H9 (cell line): ENCODE measurements at regions not wholly inside any gene's neighbourhood (a gene's known extent, or its start where the extent isn't known, plus 50 kb on each side); places are given as distances from the start of the nearest gene placed in this dataset.

Experiments used
- DNase-seq: peaks from one replicate; pipeline ENCODE4 v3.0.0-alpha.2; 2017
- H2AFZ ChIP-seq: one replicate; pipeline ENCODE4 v1.6.1; 2013; ENCODE audit warnings: mild to moderate bottlenecking, low read length, control low read depth, moderate library complexity
- H2AK5ac ChIP-seq: 2 replicates; pipeline ENCODE4 v1.6.1; 2013; ENCODE audit warnings: low read length, control low read depth, mixed read lengths; ENCODE audit not compliant: insufficient read length
- H2BK120ac ChIP-seq: one replicate; pipeline ENCODE4 v1.6.1; 2013; ENCODE audit warnings: low read depth, mild to moderate bottlenecking, low read length, control low read depth, inconsistent platforms; ENCODE audit not compliant: poor library complexity, severe bottlenecking
- H2BK12ac ChIP-seq: 2 replicates; pipeline ENCODE4 v1.6.1; 2013; ENCODE audit warnings: low read length, control low read depth, mixed read lengths, low read depth; ENCODE audit not compliant: insufficient read length
- H2BK15ac ChIP-seq: 2 replicates; pipeline ENCODE4 v1.6.1; 2013; ENCODE audit warnings: low read depth, low read length, control low read depth
- H2BK20ac ChIP-seq: one replicate; pipeline ENCODE4 v1.6.1; 2013; ENCODE audit warnings: low read depth, mild to moderate bottlenecking, low read length, control low read depth, inconsistent platforms; ENCODE audit not compliant: poor library complexity, severe bottlenecking
- H2BK5ac ChIP-seq: 2 replicates; pipeline ENCODE4 v1.6.1; 2013; ENCODE audit warnings: low read length, control low read depth, mixed read lengths; ENCODE audit not compliant: insufficient read length
- H3K14ac ChIP-seq: 2 replicates; pipeline ENCODE4 v1.6.1; 2013; ENCODE audit warnings: low read length, control low read depth; ENCODE audit not compliant: insufficient read depth
- H3K18ac ChIP-seq: 2 replicates; pipeline ENCODE4 v1.6.1; 2013; ENCODE audit warnings: low read depth, mild to moderate bottlenecking, mixed read lengths, low read length, control low read depth; ENCODE audit not compliant: insufficient read length
- H3K23ac ChIP-seq: 2 replicates; pipeline ENCODE4 v1.6.1; 2013; ENCODE audit warnings: low read length, control low read depth, mixed read lengths, low read depth; ENCODE audit not compliant: insufficient read length
- H3K23me2 ChIP-seq: 2 replicates; pipeline ENCODE4 v1.6.1; 2013; ENCODE audit warnings: low read depth, mild to moderate bottlenecking, mixed read lengths, low read length, control low read depth; ENCODE audit not compliant: insufficient read length, poor library complexity, severe bottlenecking
- H3K27ac ChIP-seq: 2 replicates; pipeline ENCODE4 v1.5.1; 2013; ENCODE audit warnings: low read length, control low read depth, mixed read lengths, low read depth; ENCODE audit not compliant: insufficient read length
- H3K27me3 ChIP-seq: 2 replicates; pipeline ENCODE4 v1.6.1; 2013; ENCODE audit warnings: low read length, control low read depth, inconsistent platforms; ENCODE audit not compliant: insufficient read depth
- H3K4ac ChIP-seq: 2 replicates; pipeline ENCODE4 v1.6.1; 2013; ENCODE audit warnings: low read depth, mild to moderate bottlenecking, control low read depth, inconsistent platforms, low read length, moderate library complexity
- H3K4me1 ChIP-seq: 2 replicates; pipeline ENCODE4 v1.6.1; 2013; ENCODE audit warnings: low read length, control low read depth, inconsistent platforms; ENCODE audit not compliant: insufficient read depth
- H3K4me2 ChIP-seq: 2 replicates; pipeline ENCODE4 v1.6.1; 2013; ENCODE audit warnings: low read length, control low read depth, mixed read lengths; ENCODE audit not compliant: insufficient read length, insufficient read depth
- H3K56ac ChIP-seq: 2 replicates; pipeline ENCODE4 v1.6.1; 2013; ENCODE audit warnings: low read depth, mild to moderate bottlenecking, mixed read lengths, low read length, control low read depth; ENCODE audit not compliant: insufficient read length
- H3K79me1 ChIP-seq: 2 replicates; pipeline ENCODE4 v1.6.1; 2013; ENCODE audit warnings: low read depth, mild to moderate bottlenecking, moderate library complexity, low read length, control low read depth, inconsistent platforms; ENCODE audit not compliant: insufficient read depth, poor library complexity, severe bottlenecking
- H3K79me2 ChIP-seq: 2 replicates; pipeline ENCODE4 v1.6.1; 2013; ENCODE audit warnings: low read length, control low read depth, inconsistent platforms; ENCODE audit not compliant: insufficient read depth
- H3K9ac ChIP-seq: 2 replicates; pipeline ENCODE4 v1.6.1; 2013; ENCODE audit warnings: low read length, control low read depth, mixed read lengths; ENCODE audit not compliant: insufficient read length; ENCODE audit errors: extremely low read depth
- H3K9me3 ChIP-seq: one replicate; pipeline ENCODE4 v1.6.1; 2013; ENCODE audit warnings: low read depth, low read length, inconsistent platforms; ENCODE audit not compliant: control insufficient read depth
- H3T11ph ChIP-seq: one replicate; pipeline ENCODE4 v1.6.1; 2013; ENCODE audit warnings: mild to moderate bottlenecking, low read length, control low read depth, inconsistent platforms
- H4K20me1 ChIP-seq: one replicate; pipeline ENCODE4 v1.6.1; 2013; ENCODE audit not compliant: control insufficient read depth, insufficient read length, insufficient read depth
- H4K5ac ChIP-seq: 2 replicates; pipeline ENCODE4 v1.6.1; 2013; ENCODE audit warnings: low read depth, mild to moderate bottlenecking, mixed read lengths, low read length, control low read depth; ENCODE audit not compliant: insufficient read length
- H4K8ac ChIP-seq: replicated peaks from 2 replicates; pipeline ENCODE4 v1.6.1; 2013; ENCODE audit warnings: low read length, control low read depth, mixed read lengths, low read depth; ENCODE audit not compliant: insufficient read length
- H4K91ac ChIP-seq: 2 replicates; pipeline ENCODE4 v1.6.1; 2013; ENCODE audit warnings: low read depth, mild to moderate bottlenecking, moderate library complexity, mixed read lengths, low read length, control low read depth; ENCODE audit not compliant: insufficient read length
- H3K27ac Mint-ChIP-seq, 3 experiments: 2 replicates in 2 of 3; 3 replicates in 1 of 3; pipeline ENCODE4 v1.8.0; 2020 to 2021; ENCODE audit warnings: mixed read lengths in 3 of 3, mild to moderate bottlenecking in 1 of 3, moderate library complexity in 1 of 3
- H3K27me3 Mint-ChIP-seq: 2 replicates; pipeline ENCODE4 v1.8.0; 2021; ENCODE audit warnings: low read depth, mild to moderate bottlenecking, moderate library complexity, mixed read lengths
- H3K36me3 Mint-ChIP-seq, 3 experiments: 2 replicates in 2 of 3; 3 replicates in 1 of 3; pipeline ENCODE4 v1.8.0; 2020 to 2021; ENCODE audit warnings: low read depth in 3 of 3, mixed read lengths in 3 of 3; ENCODE audit not compliant: insufficient read depth in 1 of 3
- H3K4me1 Mint-ChIP-seq, 2 experiments: 2 replicates each; pipeline ENCODE4 v1.8.0; 2020; ENCODE audit warnings: mixed read lengths in 2 of 2
- H3K4me3 Mint-ChIP-seq, 2 experiments: 2 replicates in 1 of 2; 3 replicates in 1 of 2; pipeline ENCODE4 v1.8.0; 2020 to 2021; ENCODE audit warnings: mild to moderate bottlenecking in 2 of 2, mixed read lengths in 2 of 2, moderate library complexity in 1 of 2
- H3K9me3 Mint-ChIP-seq, 2 experiments: 2 replicates in 1 of 2; 3 replicates in 1 of 2; pipeline ENCODE4 v1.8.0; 2020; ENCODE audit warnings: mild to moderate bottlenecking in 2 of 2, mixed read lengths in 2 of 2, moderate library complexity in 1 of 2
- CTCF ChIP-seq: fragments of 200-600 bp; sonication (generic); conservative IDR thresholded peaks from 3 replicates; pipeline ENCODE4 v1.8.0; 2021; ENCODE audit warnings: antibody characterized with exemption, mild to moderate bottlenecking
- WGBS: extraction: QIAGEN DNeasy Blood & Tissue Kit; methylation state at CpG from one replicate; pipeline ENCODE4 v1.1.7; 2013; ENCODE audit warnings: missing lambda C conversion rate, low lambda C conversion rate, mixed read lengths; ENCODE audit not compliant: insufficient read length; ENCODE audit errors: extremely low coverage; 5-methylcytosine and 5-hydroxymethylcytosine counted together

- H3K4me1 Mint-ChIP-seq = peaks cover 31 to 33% of the 10 kb centered on the region in 2 experiments
- Histone ChIP-seq H3K14ac (no peak overlapping the region), H2AFZ (no peak overlapping the region), H2BK20ac (no peak overlapping the region), H3K4ac (no peak overlapping the region), H3K23me2 (no peaks in the 10 kb centered on the region), H4K20me1 (no peaks in the 10 kb centered on the region), H2BK120ac (no peak overlapping the region), H3K9ac (no peak overlapping the region), H3K4me1 (peaks cover 2% of the 10 kb centered on the region; the same call in 1 of the 2 replicates), H3K56ac (no peak overlapping the region), H3K18ac (no peak overlapping the region), H3K79me2 (no peaks in the 10 kb centered on the region), H2BK5ac (no peak overlapping the region), H4K91ac (no peak overlapping the region), H4K8ac (no peak overlapping the region), H3K27me3 (no peaks in the 10 kb centered on the region), H3K27ac (no peak overlapping the region), H3K9me3 (no peaks in the 10 kb centered on the region), H2BK12ac (no peak overlapping the region), H3T11ph (no peak overlapping the region), H4K5ac (no peak overlapping the region), H2BK15ac (no peak overlapping the region), H3K4me2 (no peak overlapping the region), H3K23ac (no peak overlapping the region), H3K79me1 (no peaks in the 10 kb centered on the region), H2AK5ac (no peak overlapping the region)
- peak overlapping the region in 2 of 3 experiments; percentile 42 to 62; a peak in 4 of 7 replicates for H3K27ac Mint-ChIP-seq
- H3K4me3 Mint-ChIP-seq = no peak overlapping the region
- no CpG with 5 or more reads among the region's 1 CpG for WGBS
- DNase-seq = no peak
- H3K27me3 Mint-ChIP-seq = no peaks in the 10 kb centered on the region
- peaks cover 0 to 1% of the 10 kb centered on the region in 2 experiments; a peak in 1 of 5 replicates for H3K9me3 Mint-ChIP-seq
- H3K36me3 Mint-ChIP-seq = peaks cover 0 to 1% (median 0%) of the 10 kb centered on the region in 3 experiments; a peak in 2 of 7 replicates
- no peak for TF ChIP-seq CTCF
Measured at GRCh38 chr13:67519356-67519755, 289.2 kb upstream of the PCDH9 start.
